HG02798 (cell line): ENCODE measurements at regions not wholly inside any gene's neighbourhood (a gene's known extent, or its start where the extent isn't known, plus 50 kb on each side); places are given as distances from the start of the nearest gene placed in this dataset.

Experiments used
- ATAC-seq: cut with Tn5 transposase; IDR thresholded peaks from one replicate; pipeline ENCODE4 v1.9.1; 2021; ENCODE audit warnings: mild to moderate bottlenecking; ENCODE audit not compliant: unreplicated experiment, poor library complexity

- no peak for ATAC-seq
These were observed 204.2 kb downstream of the USP12 start for GRCh38 chr13:26967119-26968038.

- no peak for ATAC-seq
These were observed 204.9 kb downstream of the USP12 start for GRCh38 chr13:26966701-26967080.

GRCh38 chr13:26965952-26966700, 205.5 kb downstream of the USP12 start:
- ATAC-seq, result no peak

GRCh38 chr13:26964278-26965250, 204.0 kb upstream of the GPR12 start:
- no peak for ATAC-seq

- no peak for ATAC-seq
These were observed 202.1 kb upstream of the GPR12 start for GRCh38 chr13:26962671-26963070.

GRCh38 chr13:26961890-26962615, 201.5 kb upstream of the GPR12 start:
- no peak for ATAC-seq

GRCh38 chr13:26957182-26957581, 196.6 kb upstream of the GPR12 start:
- no peak for ATAC-seq

GRCh38 chr13:26956522-26957142, 196.0 kb upstream of the GPR12 start:
- ATAC-seq, result no peak

- ATAC-seq, result no peak
These were observed 194.4 kb upstream of the GPR12 start for GRCh38 chr13:26954976-26955375.

GRCh38 chr13:26953291-26953690, 192.7 kb upstream of the GPR12 start:
- no peak for ATAC-seq

GRCh38 chr13:26952551-26953143, 192.1 kb upstream of the GPR12 start:
- ATAC-seq, result no peak

- ATAC-seq, result no peak
These were observed 191.1 kb upstream of the GPR12 start for GRCh38 chr13:26951581-26952177.

GRCh38 chr13:26950968-26951367, 190.4 kb upstream of the GPR12 start:
- no peak for ATAC-seq

- ATAC-seq, result no peak
These were observed 190.0 kb upstream of the GPR12 start for GRCh38 chr13:26950546-26950945.

GRCh38 chr13:26949701-26950502, 189.3 kb upstream of the GPR12 start:
- no peak for ATAC-seq

GRCh38 chr13:26948353-26948752, 187.8 kb upstream of the GPR12 start:
- ATAC-seq, result no peak

GRCh38 chr13:26946684-26947343, 186.2 kb upstream of the GPR12 start:
- peak; percentile 57 for ATAC-seq
